Activated T-cell treated with anti-CD3 and anti-CD28 coated beads, Interleukin-2, amount 50 U/mL, for 24 hours (primary cell): ENCODE measurements at regions not wholly inside any gene's neighbourhood (a gene's known extent, or its start where the extent isn't known, plus 50 kb on each side); places are given as distances from the start of the nearest gene placed in this dataset.

Source experiments
- DNase-seq: peaks from one replicate; pipeline ENCODE4 v3.0.0-alpha.2; 2020
- H3K27ac Mint-ChIP-seq: 2 replicates; pipeline ENCODE4 v1.8.0; 2020; ENCODE audit warnings: mild to moderate bottlenecking, mixed read lengths
- H3K27me3 Mint-ChIP-seq: 2 replicates; pipeline ENCODE4 v1.8.0; 2020; ENCODE audit warnings: mixed read lengths
- H3K36me3 Mint-ChIP-seq: 2 replicates; pipeline ENCODE4 v1.8.0; 2020; ENCODE audit warnings: low read depth, mixed read lengths
- H3K4me1 Mint-ChIP-seq: 2 replicates; pipeline ENCODE4 v1.8.0; 2020; ENCODE audit warnings: low read depth, mixed read lengths
- H3K4me3 Mint-ChIP-seq: 2 replicates; pipeline ENCODE4 v1.8.0; 2020; ENCODE audit warnings: mild to moderate bottlenecking, moderate library complexity, mixed read lengths
- H3K9me3 Mint-ChIP-seq: 2 replicates; pipeline ENCODE4 v1.8.0; 2020; ENCODE audit warnings: mixed read lengths

- no peak for DNase-seq
- Mint-ChIP-seq H3K4me3 (no peak overlapping the region), H3K27ac (no peak overlapping the region), H3K9me3 (no peaks in the 10 kb centered on the region), H3K4me1 (no peaks in the 10 kb centered on the region), H3K27me3 (no peaks in the 10 kb centered on the region), H3K36me3 (no peaks in the 10 kb centered on the region)
Observed at GRCh38 chr5:67401172-67401571, 204.6 kb upstream of the CD180 start.

GRCh38 chr5:67400752-67401151 lies 204.2 kb upstream of the CD180 start:
- Mint-ChIP-seq H3K4me1 (no peaks in the 10 kb centered on the region), H3K27ac (no peak overlapping the region), H3K36me3 (no peaks in the 10 kb centered on the region), H3K9me3 (no peaks in the 10 kb centered on the region), H3K27me3 (no peaks in the 10 kb centered on the region), H3K4me3 (no peak overlapping the region)
- DNase-seq = no peak

DNA sequence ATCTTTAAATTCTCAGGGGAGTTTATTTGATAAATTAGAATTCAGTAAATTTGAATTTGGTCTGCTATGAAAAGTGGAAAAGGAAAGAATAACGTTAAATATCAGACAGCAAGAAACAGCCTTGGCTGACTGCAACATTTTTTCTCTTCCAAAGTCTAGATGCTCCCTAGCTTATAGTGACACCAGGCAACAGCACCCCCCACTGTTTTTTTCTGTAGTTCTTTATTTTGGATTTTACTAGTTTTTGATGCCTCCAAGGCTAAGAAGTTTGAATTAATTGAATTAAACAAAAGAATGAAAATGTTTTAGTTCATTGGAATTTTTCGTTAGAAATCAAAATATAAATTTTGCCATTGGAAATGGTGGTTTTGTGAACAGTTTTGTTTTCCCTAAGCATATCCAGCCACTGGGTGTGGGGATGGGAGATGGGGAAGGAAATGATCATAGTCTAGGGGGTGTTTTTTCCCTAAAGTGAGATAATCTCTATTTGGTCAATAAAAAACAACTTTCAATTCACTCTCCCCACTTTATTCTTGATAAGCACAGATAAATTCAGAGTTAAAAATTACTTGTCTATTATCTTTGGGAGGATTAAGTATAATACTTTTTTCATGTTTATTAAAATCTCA lies 199.3 kb upstream of the CD180 start:
- no peak for DNase-seq
- no peaks in the 10 kb centered on the region for H3K9me3 Mint-ChIP-seq
- no peaks in the 10 kb centered on the region for H3K27me3 Mint-ChIP-seq
- H3K4me3 Mint-ChIP-seq = no peak overlapping the region
- H3K4me1 Mint-ChIP-seq = no peaks in the 10 kb centered on the region
- H3K27ac Mint-ChIP-seq = no peak overlapping the region
- no peaks in the 10 kb centered on the region for H3K36me3 Mint-ChIP-seq

DNA sequence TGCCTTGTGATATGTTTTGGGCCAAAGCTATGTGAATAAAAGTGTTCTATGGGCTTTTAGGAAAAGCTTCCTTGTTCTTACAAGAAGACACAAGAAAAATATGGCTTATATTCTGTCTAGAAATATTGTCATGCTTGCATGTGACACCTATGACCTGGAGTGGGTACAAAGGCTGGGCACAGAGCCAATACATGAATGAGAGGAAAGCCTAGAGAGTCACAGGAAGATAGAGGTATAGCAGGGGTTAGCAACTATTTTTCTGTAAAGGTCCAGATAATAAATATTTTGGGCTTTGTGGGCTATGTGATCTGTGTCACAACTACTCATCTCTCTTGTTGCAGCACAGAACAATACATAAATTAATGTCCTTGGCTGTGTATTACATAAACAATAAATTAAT lies 196.6 kb upstream of the CD180 start:
- H3K4me1 Mint-ChIP-seq = no peaks in the 10 kb centered on the region
- H3K9me3 Mint-ChIP-seq = no peaks in the 10 kb centered on the region
- no peaks in the 10 kb centered on the region for H3K36me3 Mint-ChIP-seq
- DNase-seq = no peak
- H3K27me3 Mint-ChIP-seq = no peaks in the 10 kb centered on the region
- no peak overlapping the region for H3K27ac Mint-ChIP-seq
- no peak overlapping the region for H3K4me3 Mint-ChIP-seq

GRCh38 chr5:67390935-67391334 lies 194.3 kb upstream of the CD180 start:
- no peaks in the 10 kb centered on the region for H3K4me1 Mint-ChIP-seq
- no peak overlapping the region for H3K4me3 Mint-ChIP-seq
- H3K27me3 Mint-ChIP-seq = no peaks in the 10 kb centered on the region
- no peak for DNase-seq
- no peaks in the 10 kb centered on the region for H3K36me3 Mint-ChIP-seq
- no peaks in the 10 kb centered on the region for H3K9me3 Mint-ChIP-seq
- no peak overlapping the region for H3K27ac Mint-ChIP-seq

DNA sequence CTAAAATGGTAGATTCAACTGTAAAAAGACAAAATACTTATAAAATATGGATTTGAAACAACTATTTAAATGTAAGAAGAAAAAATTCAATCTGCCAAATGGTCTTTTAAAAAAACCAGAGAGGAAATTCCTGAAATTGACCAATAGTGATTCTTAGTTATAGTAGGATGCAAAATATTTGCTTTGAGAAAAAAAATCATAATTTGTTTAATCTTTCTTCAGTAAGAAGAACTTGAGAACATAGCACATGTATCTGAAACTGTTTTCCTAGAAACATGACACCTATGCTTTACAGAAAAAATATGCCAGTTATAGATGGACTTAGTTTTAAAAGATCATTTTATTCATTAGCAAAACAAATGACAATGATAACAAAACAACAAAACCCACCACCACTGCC lies 186.9 kb upstream of the CD180 start:
- H3K4me1 Mint-ChIP-seq = no peaks in the 10 kb centered on the region
- no peak overlapping the region for H3K4me3 Mint-ChIP-seq
- H3K9me3 Mint-ChIP-seq = no peaks in the 10 kb centered on the region
- no peak for DNase-seq
- H3K27ac Mint-ChIP-seq = no peak overlapping the region
- no peaks in the 10 kb centered on the region for H3K36me3 Mint-ChIP-seq
- H3K27me3 Mint-ChIP-seq = peaks cover 6% of the 10 kb centered on the region

- Mint-ChIP-seq H3K9me3 (no peaks in the 10 kb centered on the region), H3K27ac (no peak overlapping the region), H3K4me1 (no peaks in the 10 kb centered on the region), H3K4me3 (no peak overlapping the region), H3K36me3 (no peaks in the 10 kb centered on the region), H3K27me3 (peaks cover 6% of the 10 kb centered on the region)
- no peak for DNase-seq
Observed at GRCh38 chr5:67381236-67381880, 184.8 kb upstream of the CD180 start.

DNA sequence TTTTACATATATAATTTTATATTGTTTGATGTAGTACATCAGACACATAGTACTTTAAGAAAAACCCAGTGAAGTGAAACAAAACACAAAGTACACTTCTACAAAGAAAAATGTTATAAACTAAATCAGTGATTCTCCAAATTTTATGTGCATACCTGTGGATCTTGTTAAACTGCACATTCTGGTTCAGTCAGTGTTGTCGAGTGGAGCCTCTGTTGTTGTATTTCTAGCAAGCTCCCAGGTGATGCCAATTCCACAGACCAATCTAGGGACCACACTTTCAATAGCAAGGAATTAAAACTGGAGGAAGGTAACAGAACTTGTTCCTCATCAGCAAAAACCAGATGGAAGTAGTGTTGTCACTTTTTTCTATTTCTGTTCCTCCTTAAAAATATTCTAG lies 183.8 kb upstream of the CD180 start:
- Mint-ChIP-seq H3K9me3 (no peaks in the 10 kb centered on the region), H3K4me1 (no peaks in the 10 kb centered on the region), H3K36me3 (no peaks in the 10 kb centered on the region), H3K27ac (no peak overlapping the region), H3K27me3 (peaks cover 6% of the 10 kb centered on the region), H3K4me3 (no peak overlapping the region)
- no peak for DNase-seq

- Mint-ChIP-seq H3K4me3 (no peak overlapping the region), H3K4me1 (no peaks in the 10 kb centered on the region), H3K27me3 (peaks cover 2% of the 10 kb centered on the region), H3K36me3 (no peaks in the 10 kb centered on the region), H3K27ac (no peak overlapping the region), H3K9me3 (no peaks in the 10 kb centered on the region)
- no peak for DNase-seq
Observed at GRCh38 chr5:67379753-67380152, 183.2 kb upstream of the CD180 start.

GRCh38 chr5:67378256-67378655 lies 181.7 kb upstream of the CD180 start:
- Mint-ChIP-seq H3K36me3 (no peaks in the 10 kb centered on the region), H3K27ac (no peak overlapping the region), H3K4me3 (no peak overlapping the region), H3K27me3 (no peaks in the 10 kb centered on the region), H3K9me3 (no peaks in the 10 kb centered on the region), H3K4me1 (peaks cover 10% of the 10 kb centered on the region)
- DNase-seq = no peak

GRCh38 chr5:67377631-67378030 lies 181.0 kb upstream of the CD180 start:
- Mint-ChIP-seq H3K4me3 (no peak overlapping the region), H3K4me1 (peaks cover 10% of the 10 kb centered on the region), H3K9me3 (no peaks in the 10 kb centered on the region), H3K27me3 (no peaks in the 10 kb centered on the region), H3K36me3 (no peaks in the 10 kb centered on the region), H3K27ac (no peak overlapping the region)
- no peak for DNase-seq

- H3K4me1 Mint-ChIP-seq = peaks cover 10% of the 10 kb centered on the region
- no peaks in the 10 kb centered on the region for H3K36me3 Mint-ChIP-seq
- no peaks in the 10 kb centered on the region for H3K9me3 Mint-ChIP-seq
- DNase-seq = no peak
- H3K27me3 Mint-ChIP-seq = no peaks in the 10 kb centered on the region
- H3K27ac Mint-ChIP-seq = no peak overlapping the region
- H3K4me3 Mint-ChIP-seq = no peak overlapping the region
Observed at GRCh38 chr5:67375606-67376005, 179.0 kb upstream of the CD180 start.

DNA sequence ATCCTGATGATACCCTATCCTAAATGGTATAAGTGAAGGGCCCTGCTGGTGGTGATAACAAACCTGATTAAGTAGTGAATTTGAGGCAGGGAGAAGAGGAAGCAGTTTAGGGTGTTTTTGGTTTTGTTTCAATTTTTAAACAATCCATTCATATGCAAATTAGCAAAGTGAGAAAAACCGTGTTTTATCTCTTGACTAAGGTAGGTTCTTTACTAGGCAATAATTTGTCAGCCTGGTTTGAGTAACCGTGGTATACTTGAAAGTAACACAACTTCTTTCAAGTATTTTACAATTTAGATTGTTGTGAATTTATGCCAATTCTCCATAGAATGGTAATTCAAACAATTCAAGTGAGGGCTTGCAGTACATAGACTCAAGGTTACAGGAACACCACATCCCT lies 177.8 kb upstream of the CD180 start:
- Mint-ChIP-seq H3K4me1 (peaks cover 10% of the 10 kb centered on the region), H3K9me3 (no peaks in the 10 kb centered on the region), H3K27me3 (no peaks in the 10 kb centered on the region), H3K27ac (no peak overlapping the region), H3K4me3 (no peak overlapping the region), H3K36me3 (no peaks in the 10 kb centered on the region)
- DNase-seq = no peak

- Mint-ChIP-seq H3K27me3 (peaks cover 2% of the 10 kb centered on the region), H3K36me3 (no peaks in the 10 kb centered on the region), H3K4me3 (no peak overlapping the region), H3K9me3 (no peaks in the 10 kb centered on the region), H3K4me1 (peaks cover 10% of the 10 kb centered on the region), H3K27ac (no peak overlapping the region)
- DNase-seq = no peak
Observed at GRCh38 chr5:67373518-67373917, 176.9 kb upstream of the CD180 start.

DNA sequence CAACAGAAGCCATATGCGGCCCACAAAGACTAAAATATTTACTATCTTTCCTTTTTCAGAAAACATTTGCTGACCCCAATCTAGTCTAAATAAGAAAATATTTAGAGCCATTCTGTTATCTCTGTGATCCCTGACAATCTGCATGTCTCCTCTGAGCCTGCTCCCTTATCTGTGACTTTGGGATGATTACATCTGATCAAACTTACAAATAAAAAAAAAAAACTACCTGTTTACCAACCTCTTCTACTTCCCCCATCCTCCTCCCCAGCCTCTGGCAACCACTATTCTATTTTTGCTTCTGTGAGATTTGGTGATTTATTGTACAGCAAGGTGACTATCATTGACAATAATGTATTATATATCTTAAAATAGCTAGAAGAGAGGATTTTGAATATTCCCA lies 176.3 kb upstream of the CD180 start:
- Mint-ChIP-seq H3K4me3 (no peak overlapping the region), H3K27me3 (peaks cover 7% of the 10 kb centered on the region), H3K9me3 (no peaks in the 10 kb centered on the region), H3K27ac (no peak overlapping the region), H3K4me1 (peaks cover 10% of the 10 kb centered on the region), H3K36me3 (no peaks in the 10 kb centered on the region)
- no peak for DNase-seq

DNA sequence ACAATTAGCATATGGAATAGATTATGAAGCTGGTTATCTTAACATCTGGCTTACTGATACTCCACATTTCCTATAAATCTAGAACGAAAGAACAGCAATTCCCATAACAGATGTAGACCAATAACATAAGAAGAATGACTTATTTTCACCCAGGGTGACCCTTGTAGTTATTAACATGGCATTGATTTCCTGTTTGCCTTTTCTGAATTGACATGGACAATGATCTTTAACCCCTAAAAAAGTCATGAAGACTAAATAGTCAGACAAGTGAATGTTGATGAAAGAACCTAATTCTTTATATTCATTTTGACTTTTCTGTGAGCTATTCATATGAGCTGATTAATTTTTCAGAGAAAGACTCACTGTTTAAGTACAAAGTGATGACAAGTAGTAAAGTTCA lies 175.3 kb upstream of the CD180 start:
- Mint-ChIP-seq H3K4me1 (peaks cover 10% of the 10 kb centered on the region), H3K36me3 (no peaks in the 10 kb centered on the region), H3K27me3 (peaks cover 9% of the 10 kb centered on the region), H3K4me3 (no peak overlapping the region), H3K27ac (no peak overlapping the region), H3K9me3 (no peaks in the 10 kb centered on the region)
- DNase-seq = no peak
